ENCODE measurements at regions not wholly inside any gene's neighbourhood (a gene's known extent, or its start where the extent isn't known, plus 50 kb on each side); places are given as distances from the start of the nearest gene placed in this dataset.

DNA sequence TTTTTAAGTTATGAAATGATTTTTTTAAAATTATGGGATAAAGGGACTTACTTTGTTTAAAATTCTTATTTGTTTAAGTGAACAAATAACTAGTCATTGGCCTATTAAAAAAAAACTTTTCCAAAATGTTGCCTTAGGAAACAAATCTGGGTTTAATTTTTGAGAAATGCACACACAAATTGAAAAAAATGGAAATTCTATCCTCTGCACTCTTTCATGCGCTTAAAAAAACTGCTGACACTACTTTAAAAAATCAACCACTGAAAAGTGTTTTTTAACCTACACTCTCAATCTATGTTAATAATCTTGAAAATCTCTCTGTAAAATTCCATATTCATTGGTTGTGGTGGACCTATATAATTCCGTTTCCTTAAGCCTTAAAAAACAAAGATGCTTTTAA, 163.4 kb upstream of the DAB2 start:
- TF ChIP-seq, protein P1, sequence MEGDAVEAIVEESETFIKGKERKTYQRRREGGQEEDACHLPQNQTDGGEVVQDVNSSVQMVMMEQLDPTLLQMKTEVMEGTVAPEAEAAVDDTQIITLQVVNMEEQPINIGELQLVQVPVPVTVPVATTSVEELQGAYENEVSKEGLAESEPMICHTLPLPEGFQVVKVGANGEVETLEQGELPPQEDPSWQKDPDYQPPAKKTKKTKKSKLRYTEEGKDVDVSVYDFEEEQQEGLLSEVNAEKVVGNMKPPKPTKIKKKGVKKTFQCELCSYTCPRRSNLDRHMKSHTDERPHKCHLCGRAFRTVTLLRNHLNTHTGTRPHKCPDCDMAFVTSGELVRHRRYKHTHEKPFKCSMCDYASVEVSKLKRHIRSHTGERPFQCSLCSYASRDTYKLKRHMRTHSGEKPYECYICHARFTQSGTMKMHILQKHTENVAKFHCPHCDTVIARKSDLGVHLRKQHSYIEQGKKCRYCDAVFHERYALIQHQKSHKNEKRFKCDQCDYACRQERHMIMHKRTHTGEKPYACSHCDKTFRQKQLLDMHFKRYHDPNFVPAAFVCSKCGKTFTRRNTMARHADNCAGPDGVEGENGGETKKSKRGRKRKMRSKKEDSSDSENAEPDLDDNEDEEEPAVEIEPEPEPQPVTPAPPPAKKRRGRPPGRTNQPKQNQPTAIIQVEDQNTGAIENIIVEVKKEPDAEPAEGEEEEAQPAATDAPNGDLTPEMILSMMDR (IDR thresholded peaks at IDR 0.05), result no peak
- no peak for TF ChIP-seq POLR2A (IDR thresholded peaks at IDR 0.05)
